Adrenal gland (tissue), 5 donors: ENCODE measurements at regions not wholly inside any gene's neighbourhood (a gene's known extent, or its start where the extent isn't known, plus 50 kb on each side); places are given as distances from the start of the nearest gene placed in this dataset.

Experiments
- CTCF ChIP-seq, 6 experiments: fragments of 450-650 bp in 4 of 6; fragments of 200-600 bp in 2 of 6; sonication (generic) in 1 of 6; IDR thresholded peaks; 1 replicate in 5 of 6; 2 replicates in 1 of 6; pipeline versions ENCODE4 v1.5.1 to v1.8.0; 2016 to 2021; ENCODE audit warnings: antibody characterized with exemption in 6 of 6, mild to moderate bottlenecking in 2 of 6, moderate library complexity in 1 of 6
- POLR2A ChIP-seq, 2 donors: fragments of 450-650 bp; IDR thresholded peaks; one replicate each; pipeline ENCODE4 v1.6.1; 2017; ENCODE audit warnings: antibody characterized with exemption in 2 of 2, mild to moderate bottlenecking in 2 of 2, moderate library complexity in 1 of 2
- donor health status: DM: no; HTN: no; CAD: no.

GRCh38 chr10:108301002-108301401, 1136.5 kb upstream of the SORCS1 start:
- TF ChIP-seq POLR2A (IDR thresholded peaks at IDR 0.05), result no peak
- TF ChIP-seq CTCF (IDR thresholded peaks at IDR 0.05), result no peak
